ENCODE measurements at regions not wholly inside any gene's neighbourhood (a gene's known extent, or its start where the extent isn't known, plus 50 kb on each side); places are given as distances from the start of the nearest gene placed in this dataset.

DNA sequence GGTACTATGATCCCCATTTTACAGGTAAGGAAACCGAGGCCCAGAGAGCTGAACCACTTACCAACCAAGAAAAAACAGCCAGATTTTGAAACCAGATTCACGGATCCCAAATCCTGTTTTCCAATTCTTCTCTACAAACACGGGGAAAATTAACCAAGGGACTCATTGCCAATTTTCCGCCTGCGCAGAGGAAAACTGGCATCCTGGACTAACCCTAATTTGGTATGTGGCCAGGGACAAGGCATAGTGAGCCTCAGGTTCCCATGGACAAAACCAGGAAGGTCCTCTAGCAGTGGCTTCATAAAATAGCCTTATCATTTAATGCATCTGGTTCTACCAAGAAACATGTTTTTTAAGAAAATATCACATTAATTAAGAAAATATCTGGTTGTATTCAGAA lies 517.3 kb downstream of the MED13L start:
- DNase-seq (ENCODE audit: low read depth), result no peak

DNA sequence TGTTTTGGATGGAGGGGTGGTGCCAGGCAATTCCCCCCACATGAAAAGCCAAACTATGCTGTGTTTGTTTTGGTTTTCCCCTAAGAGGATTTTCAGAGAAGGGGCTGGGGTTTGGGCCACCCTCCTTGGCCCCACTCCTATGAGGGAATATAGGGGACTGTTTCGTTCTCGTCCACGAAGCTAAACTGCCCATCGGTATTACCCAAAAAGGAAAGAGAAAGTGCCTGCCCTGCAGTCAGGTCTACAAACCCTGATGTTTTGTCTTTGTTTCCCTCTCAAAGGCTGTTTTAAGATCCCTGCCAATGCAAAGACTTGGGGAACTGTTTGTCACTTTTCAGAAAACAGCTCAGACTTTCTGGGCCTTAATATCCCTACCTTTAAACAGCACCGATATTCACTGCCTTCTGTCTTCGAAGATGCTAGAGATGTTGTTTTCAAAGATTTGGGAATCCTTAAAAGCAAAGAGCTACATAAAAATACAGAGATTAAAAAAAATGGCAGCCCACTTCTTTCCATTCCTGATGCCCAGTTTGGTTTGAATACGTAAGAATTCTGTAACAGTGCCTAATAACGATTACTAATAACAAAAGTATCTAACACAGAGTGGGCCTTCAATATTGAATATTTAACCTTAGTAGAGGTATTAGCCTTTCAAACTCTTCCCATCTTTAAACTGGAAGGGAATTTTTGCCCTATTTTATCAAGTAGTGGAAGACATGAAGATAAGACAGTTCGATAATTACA lies 518.4 kb downstream of the MED13L start:
- DNase-seq (ENCODE audit: low read depth), result no peak

DNA sequence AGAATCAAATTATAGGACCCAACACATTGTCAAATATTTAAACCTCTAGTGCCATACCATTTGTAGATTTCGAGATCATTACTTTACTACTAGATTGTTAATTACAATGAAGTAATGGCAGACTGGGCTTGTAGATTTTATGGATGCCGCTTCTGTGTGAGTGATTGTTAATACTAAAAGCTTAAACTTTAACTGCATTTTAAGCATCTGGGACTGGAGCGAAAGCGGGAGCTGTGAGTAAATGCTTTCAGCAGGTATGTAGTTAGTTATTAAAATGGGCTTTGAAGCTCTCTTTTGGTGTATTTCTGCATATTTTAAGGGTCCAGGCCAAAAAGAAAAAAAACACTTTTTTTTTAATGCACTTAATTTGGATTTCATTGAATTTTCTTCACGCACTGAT lies 519.3 kb downstream of the MED13L start:
- DNase-seq (ENCODE audit: low read depth), result no peak

DNA sequence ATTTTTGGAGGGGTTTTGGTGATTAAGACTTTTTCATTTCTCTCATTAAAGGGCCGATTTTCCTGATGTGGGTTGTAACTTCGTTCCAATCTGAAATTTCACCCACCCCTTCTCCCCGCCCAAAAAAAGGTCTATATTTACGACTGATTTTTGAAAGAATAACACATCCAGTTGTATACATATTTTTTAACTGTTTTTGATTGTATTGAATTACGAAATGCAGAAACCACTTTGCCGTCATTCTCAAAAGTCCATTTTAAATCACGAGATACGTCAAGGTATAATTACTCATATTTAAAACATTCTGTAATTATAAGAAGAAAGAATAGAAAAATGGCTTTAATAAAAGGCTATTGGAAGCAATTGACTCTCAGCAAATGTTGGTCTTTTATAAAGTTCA lies 520.7 kb downstream of the MED13L start:
- DNase-seq (ENCODE audit: low read depth), result no peak

DNA sequence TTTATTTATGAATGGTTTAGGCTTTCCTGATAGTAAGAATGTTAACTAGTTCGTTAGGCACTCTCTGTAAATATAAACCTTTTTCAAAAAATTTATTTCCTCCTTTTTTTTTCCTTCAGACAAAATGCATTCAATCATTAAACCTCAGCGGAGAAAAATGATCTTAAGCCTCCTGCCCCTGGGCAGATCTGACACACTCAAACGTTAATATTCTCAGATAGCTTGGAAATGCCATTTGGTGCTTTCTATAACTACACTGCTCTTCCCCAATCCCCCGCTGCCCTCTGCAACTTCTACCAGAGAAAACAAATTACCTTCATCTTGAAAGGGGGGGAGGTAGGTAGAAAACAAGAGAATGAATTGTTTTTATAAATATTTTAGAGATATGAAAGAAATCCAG lies 521.2 kb downstream of the MED13L start:
- DNase-seq (ENCODE audit: low read depth), result no peak

DNA sequence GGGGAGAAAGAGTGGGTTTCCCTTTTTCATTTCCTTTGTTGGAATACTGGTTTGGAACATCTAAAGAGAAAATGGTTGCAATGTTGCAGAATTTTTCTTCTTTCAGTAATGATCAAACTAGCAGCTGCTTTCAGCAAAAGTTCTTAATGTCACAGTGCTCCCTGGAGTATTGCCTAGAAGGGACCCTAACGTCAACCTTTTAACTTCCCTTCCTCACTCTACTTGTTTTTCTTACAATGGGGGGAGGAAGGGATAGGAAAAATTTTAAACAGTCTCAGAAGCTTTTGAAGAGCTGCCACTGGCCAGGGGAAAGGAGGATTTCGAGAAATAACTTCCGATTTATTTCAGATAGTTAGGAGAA lies 521.8 kb downstream of the MED13L start:
- DNase-seq (ENCODE audit: low read depth), result no peak

DNA sequence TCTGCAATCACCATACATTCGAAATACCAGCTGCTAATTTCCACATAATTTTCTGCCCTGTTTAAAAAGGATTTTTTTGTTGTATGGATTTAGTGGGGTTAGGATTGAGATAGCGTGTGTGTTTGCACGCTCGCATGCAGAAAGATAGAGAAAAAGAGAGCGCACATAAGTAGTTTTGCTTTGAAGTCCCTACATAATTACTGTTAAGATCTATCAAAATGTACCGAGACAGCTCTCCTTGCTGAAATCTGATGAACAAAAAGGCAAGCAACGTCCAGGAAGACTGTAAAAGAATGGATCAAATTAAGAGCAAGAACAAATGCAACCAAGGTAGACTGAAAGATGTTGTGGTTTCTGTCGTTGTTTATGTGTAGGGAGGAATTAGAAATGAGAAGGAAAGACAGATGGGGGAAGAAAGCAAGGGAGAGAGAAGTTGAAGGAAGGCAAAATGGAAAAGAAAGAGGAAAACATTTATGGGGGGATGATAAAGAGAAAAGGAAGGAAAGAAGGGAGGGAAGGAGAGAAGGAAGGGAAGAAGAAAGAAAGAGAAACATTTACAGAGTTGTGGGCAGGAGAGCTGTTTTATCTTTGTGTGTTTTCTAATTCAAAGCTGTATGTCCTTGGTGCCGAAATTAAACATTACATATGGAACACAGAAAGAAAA lies 522.3 kb downstream of the MED13L start:
- DNase-seq (ENCODE audit: low read depth), result no peak

DNA sequence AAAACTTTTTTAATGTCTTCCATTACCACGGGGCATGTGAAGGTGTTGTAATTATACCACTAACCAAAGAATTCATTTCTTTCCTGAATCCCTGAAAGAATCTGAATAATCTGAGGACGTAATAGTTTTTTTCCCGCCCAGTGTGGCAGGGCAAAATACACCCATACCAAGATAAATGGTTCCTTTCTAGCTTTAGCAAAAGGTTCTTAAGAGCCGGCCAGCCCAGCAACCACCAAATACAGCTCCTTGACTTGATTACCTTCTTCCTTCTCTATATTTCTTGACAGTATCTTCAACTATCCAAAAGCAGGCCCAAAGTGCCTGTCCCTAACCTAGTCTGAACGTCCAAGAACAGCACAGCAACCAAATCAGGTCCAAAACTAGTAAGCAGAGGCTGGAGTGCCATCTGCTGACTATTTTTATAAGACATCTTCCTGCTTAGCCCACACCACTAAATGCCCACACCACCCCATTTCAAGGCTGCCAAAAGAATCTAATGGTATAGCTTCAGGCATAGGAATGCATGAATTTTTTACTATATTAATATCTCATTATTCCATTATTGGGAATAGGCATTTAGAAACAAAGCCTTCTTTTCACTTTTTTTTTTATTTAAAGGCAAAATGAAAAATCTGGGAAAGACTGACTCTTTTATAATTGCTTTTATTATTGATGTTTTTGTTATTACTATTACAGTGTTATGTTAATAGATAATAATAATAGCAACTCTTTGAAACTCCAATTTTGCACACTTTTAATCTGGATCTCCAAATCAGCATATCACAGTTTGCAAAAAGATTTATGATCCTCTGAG lies 524.4 kb downstream of the MED13L start:
- DNase-seq (ENCODE audit: low read depth), result peak; percentile 71

DNA sequence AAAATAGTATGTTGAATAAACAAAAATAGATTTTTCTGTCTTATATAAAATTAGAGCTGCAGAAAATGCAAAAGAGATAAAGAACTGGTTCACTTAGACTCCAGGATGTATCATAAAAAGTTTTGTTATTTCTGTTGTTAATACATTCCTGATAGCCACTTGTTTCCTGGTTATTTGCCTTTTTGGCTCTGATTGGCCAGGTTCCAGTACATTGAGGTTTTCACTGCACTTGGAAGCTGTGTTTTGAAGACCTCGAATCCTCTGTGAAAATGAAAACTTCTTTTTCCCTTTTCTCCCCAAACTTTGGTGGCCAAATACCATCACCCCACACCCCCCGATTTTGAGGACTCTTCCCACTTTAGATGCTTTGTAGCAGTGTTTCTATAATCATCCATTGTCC lies 525.3 kb downstream of the MED13L start:
- DNase-seq (ENCODE audit: low read depth), result no peak

DNA sequence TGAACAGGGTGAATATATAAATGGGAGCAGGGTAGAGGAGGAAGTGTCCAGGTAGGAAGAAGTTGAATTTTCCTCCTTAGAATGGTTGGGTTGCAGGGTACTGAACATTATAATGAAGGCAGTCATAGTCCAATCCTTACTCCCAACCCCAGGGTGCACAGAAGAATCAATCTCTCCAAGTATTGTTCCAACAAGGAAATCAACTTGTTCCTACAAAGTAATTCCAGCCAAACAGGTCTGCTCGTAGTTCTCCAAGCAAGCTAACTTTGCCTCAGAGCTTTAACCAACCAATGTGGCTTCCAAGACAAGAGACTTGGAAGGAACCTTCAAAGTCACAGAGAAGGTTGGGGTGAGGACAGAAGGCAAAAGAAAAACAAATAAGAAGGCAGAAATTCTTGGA lies 527.2 kb downstream of the MED13L start:
- DNase-seq (ENCODE audit: low read depth), result no peak

DNA sequence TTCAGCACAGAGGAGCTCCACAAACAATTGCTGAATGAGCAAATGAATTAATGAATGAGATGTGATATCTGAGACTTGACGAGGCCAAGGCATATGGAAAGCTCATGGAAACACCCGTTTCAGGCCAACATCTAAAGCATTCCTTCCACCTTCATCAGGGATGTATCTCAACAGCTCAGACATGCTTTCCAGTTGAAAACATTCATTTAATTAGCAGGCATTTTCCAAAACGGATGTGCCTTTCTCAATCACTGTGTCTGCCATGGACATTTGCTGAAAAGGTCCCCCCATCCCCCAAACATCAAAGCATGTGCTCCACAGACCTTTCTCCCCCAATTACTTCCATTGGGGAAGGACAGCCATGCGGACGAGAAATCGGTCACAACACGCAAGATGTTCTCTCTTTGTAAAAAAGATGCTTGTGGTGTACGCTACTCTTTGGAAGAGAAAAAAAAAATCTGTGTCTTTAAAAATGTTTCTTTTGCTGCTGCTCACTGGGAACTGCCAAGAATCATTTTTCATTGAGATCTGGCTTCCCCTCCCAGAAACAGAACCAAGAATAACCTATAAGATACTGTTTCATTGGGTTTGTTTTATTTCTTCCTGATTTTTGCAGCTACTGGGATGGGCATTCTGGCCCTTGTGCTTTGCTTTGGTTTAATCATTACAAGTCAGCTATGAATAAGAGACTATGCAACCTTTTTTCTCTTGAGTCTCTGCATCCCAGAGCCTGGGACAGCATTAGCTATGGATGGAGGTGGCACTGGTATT lies 528.2 kb downstream of the MED13L start:
- DNase-seq (ENCODE audit: low read depth), result no peak

DNA sequence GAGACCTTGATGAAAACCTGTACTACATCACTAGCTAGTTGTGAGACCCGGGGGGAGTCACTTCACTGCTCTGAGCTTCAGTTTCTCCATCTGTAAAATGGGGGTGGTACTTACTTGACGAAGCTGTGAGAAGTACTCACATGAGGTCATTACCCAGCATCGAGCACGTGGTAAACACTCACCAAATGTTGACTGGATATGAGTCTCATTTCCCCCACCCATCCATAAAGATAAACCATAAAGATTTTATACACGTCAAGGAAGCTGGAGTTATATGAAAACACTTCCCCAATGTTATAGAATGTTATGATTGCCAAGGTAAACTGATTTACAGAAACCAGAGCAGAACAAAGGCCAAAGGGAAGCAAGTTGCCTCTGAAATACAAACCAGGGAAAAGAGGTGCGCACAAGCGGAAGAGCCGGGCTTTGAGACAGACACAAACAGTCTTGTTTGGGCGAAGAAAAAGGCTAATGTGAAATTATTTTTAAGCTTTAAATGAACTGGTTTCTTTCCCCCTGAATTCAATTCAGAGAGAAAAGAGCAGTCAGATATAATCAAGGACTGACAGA lies 536.8 kb downstream of the MED13L start:
- no peak for DNase-seq (ENCODE audit: low read depth)

DNA sequence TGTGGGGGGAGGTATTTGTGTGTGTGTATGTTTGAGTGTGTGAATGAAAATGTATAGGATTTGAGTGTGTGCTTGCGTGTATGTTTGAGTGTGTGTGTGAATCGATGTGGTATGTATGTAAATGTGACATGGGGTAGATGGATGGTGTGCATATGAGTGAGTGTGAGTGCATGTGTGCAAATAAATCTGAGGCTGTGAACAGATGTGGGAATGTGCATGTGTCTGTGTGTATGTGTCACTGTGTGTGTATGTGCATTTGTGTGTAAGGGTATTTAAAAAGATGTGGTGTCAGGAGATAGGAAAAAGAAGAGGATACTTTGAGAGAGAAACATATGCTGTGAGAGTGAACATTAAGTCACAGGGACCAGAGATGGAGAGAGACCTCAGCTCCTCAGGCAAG lies 539.6 kb downstream of the MED13L start:
- DNase-seq (ENCODE audit: low read depth), result no peak

DNA sequence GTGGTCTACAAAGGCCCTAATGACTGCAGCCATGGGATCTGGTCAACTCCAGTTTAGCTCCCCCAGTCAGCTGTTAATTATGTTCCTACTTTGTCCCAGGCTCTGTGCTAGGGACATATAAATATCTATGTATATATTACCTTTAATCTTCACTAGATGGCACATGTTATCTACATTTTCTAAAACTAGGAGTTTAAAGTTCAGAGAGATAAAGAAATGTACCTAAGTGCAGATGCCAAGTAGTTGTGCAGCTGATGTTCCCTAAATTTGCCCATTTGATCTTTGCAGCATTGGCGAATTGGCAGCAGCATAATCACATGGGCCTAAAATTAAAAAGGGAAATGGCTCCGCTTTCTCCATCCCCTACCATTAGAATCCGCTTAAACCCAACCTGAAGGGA lies 541.1 kb downstream of the MED13L start:
- DNase-seq (ENCODE audit: low read depth), result no peak

DNA sequence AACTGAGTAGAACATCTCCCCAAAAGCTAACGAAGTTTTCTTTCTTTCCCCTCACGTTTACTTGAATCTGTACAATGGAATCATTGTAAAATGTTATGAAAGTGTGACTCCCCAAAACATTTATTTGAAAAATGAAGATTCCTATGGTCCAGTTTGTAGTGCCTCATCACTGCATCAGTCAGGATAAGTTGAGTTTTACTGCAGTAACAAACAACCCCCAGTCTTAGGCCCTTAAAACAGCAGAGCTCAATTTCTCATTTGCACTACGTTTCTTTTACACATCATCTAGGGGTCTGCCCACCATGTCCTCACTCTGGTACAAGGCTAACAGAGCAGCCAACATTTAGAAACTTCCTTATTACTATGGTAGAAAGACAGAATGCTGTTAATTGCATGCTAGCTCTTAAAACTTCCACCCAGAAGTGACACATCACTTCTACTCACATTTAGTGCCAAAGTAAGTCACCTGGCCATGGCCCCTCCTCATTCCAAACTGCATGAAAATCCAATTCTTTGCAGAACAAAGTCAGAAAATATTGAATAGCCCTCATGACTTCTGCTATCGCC lies 546.4 kb downstream of the MED13L start:
- no peak for DNase-seq (ENCODE audit: low read depth)

DNA sequence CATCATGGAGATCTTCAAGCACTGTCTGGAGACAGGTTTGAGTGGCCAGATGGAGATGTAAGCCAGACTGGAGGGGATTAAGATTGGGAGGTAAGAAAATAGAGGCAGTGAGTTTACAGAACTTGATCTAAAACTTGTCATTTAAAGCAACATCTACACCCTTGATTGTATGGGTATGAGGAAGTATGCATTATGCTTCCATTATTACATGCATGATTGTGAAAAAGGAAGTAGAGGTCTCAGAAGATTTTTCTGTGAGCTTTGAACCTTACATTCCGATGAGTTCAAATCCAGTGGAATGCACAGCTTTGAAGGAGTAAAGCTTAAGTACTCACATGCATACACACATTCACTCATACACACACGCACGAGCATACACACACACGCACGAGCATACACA lies 550.8 kb downstream of the MED13L start:
- no peak for DNase-seq (ENCODE audit: low read depth)

DNA sequence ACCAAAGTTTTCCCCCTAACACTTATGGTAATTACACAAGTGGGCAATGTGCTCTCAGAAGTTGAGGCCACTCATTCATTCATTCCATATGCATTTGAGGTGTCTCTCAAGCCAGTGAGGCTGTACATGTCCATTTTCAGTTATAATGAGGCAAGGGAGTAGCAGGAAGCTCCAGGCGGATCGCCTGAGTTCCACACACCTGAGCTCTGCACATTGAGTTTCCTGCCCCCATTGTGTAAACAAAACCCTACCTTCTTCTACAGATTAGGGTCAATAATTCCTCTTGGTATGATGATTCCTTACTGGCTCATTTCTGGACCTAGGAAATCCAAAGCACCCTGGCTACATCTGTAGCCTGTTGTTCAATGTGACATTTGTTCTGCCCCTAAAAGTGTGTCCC lies 555.3 kb downstream of the MED13L start:
- no peak for DNase-seq (ENCODE audit: low read depth)

DNA sequence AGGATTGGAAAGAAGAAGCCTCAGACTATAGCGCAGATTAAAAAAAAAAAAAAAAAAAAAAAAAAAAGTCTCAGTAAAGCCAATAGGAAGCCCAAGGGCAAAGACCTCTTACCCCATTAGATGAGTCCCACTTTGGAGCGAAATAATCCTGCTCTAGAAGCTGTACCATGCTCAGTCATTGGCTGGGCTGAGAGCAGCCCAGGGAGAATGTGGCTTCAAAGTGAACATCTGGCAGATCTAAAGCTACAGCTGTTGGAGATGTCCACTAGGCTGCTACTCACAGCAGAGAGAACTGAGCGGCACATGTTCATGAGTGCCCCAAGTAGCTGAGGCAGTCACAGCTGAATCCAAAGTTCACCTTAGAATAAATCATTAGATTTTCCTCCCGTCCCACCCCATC lies 560.9 kb downstream of the MED13L start:
- no peak for DNase-seq (ENCODE audit: low read depth)

DNA sequence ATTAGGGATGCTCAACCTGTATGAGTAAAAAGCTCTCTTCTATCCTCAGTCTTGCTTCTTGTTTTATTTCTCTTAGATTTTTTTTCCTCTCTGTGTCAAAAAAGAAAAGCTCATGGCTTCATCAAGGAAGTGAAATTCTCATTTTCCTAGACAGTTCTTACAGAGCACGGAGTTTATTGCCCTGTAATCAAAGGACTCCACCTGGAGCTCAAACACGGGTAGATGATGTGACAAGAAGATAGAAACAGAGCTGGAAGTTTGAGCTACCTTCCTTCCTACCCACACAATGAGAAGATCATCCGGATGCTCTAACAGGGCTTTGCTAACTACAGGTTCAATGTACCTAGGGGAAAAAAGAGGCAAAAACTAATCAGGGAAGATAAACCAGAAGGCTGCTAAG lies 564.8 kb downstream of the MED13L start:
- DNase-seq (ENCODE audit: low read depth), result no peak

DNA sequence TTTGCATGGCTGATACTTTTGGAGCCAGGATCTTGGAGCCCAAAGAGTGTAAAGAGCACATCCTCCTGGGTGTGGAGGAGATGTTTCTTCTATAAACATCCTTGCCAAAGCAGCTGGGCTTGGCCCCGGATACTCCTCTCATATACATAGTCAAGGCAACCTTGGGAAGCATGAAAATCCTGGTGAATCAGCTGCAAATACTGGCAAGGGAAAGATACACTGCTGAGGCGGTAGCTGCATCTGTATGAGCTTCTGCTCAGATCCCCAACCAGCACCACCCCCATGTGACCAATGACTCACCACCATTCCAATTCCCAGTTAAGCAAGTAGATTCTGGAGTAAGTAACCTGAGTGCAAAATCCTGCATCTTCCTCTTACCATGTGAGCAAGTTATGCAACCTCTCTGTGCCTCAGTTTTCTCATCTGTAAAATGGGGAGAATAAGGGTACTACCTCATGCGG lies 567.4 kb downstream of the MED13L start:
- peak; percentile 66 for DNase-seq (ENCODE audit: low read depth)

DNA sequence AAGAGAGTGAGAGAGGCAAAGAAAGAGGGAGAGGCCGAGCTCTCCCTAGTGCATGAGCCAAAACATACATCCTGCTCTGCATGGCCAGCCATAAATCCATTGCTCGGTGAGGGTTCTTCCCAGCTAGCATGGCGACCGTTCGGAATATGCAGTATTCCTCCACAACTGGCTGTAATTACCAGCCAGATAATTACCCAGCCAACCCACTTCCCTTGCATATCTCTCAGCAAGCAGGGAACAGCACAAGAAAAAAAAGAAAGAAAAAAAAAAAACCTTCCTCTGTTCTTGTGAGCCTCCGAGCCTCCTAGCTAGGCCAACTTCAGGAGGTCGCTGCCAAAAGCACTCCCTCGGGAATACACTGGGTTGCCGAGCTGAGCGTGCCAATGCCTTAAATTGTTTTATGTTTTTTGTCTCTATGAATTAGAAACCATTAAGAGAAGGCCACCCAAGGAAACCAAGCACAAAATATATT lies 567.9 kb downstream of the MED13L start:
- no peak for DNase-seq (ENCODE audit: low read depth)

Measured in HT1080 (cell line).